ENCODE measurements at regions not wholly inside any gene's neighbourhood (a gene's known extent, or its start where the extent isn't known, plus 50 kb on each side); places are given as distances from the start of the nearest gene placed in this dataset.

- no peak for DNase-seq (ENCODE audit: low read depth)
These were observed 49.8 kb upstream of the ANO1 start for GRCh38 chr11:70028147-70028855.

All from EH (cell line).